Islet precursor cell (in vitro differentiated cells): ENCODE measurements at regions not wholly inside any gene's neighbourhood (a gene's known extent, or its start where the extent isn't known, plus 50 kb on each side); places are given as distances from the start of the nearest gene placed in this dataset.
"Not testable (repeated sequence)": the region's sequence is repeated elsewhere in the genome, so short reads cannot be mapped to it uniquely, and the experiment has no call there.

Experiments
- DNase-seq: peaks from one replicate; pipeline ENCODE4 v3.0.0-alpha.2; 2018

DNA sequence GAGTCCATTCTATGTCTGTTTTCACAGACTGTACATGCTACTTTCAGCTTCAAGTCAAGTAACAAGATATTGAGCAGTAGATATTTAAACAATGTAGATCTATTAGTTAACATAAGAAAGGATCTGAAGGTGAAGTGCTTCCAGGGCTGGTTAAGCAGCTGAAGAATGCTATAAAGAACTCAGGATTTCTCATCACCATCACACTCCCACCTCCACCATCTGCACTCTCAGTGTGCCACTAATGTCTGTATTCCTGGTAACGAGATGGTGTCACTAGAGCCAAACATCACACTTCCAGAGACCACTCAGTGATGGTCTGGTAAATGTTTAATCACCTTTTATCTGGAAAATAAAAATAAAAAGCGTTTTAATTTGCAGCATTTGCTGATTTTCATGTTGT lies 224.0 kb upstream of the FERD3L start:
- no peak for DNase-seq

DNA sequence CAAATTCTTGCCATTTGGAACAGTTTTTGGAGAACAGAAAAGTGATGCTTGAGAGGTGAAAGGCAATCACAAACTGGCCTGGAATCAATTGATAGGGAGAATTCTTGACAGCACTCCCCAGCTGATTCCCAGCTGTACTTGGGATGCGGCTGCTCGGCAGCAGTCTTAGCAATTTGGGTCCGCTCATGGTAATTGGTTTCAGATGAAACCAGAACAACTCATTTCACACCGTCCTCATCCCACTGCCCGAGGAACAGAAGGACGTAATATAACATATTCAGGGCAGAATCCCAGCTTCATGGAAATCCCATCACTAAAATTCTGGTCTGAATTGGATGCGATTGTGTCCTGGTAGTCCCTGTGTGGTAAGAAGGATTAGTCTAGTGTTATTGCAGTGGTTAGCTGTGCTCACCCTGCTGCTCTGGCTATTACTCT lies 223.3 kb upstream of the FERD3L start:
- DNase-seq = no peak

DNA sequence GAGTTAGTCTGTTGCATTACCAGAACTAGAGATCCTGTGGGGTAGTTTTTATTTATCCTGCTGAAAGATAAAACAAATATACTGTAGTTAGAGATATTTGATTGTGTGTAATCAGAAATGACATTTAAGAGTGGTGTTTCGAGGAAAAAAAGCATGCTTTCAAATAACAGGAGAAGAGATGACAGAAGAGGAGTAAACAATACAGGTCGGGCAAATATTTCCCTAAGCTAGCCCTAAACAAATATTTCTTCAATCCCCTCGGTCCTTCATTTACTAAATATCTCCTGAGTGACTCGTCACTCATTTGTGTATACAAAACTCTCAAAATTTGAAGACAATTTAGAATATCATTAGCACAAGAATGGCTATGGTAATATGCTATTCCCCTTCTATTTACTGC lies 219.7 kb upstream of the FERD3L start:
- no peak for DNase-seq

DNA sequence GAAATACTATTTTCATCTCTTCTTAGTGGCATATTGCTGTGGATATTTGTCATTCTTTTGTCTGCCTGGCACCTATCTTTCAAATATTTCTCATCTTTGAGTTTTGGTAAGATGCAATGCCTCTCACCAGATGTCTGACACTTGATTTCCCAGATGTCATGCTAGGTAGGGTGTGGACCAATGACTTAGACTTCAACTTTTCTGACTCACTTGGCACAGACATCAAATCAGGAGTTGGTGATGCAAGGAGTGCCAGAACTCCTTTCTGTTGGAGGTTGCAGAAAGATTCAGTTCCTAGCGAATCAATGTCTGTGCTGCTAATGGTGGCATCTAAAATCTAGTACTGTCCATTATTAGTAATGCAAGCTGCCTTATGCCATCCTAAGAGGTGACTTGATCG lies 216.9 kb upstream of the FERD3L start:
- no peak for DNase-seq

DNA sequence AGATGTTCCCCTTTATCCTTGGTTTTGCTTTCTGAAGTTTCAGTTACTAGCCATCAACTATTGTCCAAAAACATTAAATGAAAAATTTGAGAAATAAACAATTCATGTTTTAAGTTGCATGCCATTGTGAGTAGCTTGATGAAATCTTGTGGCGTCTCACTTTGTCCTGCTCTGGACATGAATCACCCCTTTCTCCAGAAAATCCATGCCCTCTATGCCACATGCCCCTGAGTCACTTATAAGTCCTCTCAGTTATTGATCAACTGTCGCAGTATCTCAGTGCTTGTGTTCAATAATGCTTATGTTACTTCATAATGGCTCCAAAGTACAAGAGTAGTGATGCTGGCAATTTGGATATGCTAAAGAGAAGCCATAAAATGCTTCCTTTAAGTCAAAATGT lies 208.0 kb upstream of the FERD3L start:
- DNase-seq = no peak

DNA sequence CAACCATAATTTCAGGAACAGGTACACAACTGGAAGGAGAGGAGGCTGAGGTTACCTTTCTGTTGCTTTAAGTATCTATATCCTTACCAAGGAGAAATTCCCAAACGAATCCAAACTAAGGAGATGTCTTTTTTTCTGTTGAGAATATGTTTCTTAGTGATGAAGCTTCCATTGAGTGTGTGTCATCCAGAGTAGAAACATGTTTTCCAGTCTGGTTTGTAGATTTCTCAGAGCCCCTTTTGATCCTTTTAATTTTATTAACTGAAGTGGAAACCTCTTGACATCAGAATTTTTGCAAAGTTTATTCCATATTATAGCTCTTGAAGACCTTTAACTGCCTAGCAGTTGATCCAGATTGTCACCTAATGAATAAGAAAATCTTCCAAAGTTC lies 207.1 kb upstream of the FERD3L start:
- no peak for DNase-seq

DNA sequence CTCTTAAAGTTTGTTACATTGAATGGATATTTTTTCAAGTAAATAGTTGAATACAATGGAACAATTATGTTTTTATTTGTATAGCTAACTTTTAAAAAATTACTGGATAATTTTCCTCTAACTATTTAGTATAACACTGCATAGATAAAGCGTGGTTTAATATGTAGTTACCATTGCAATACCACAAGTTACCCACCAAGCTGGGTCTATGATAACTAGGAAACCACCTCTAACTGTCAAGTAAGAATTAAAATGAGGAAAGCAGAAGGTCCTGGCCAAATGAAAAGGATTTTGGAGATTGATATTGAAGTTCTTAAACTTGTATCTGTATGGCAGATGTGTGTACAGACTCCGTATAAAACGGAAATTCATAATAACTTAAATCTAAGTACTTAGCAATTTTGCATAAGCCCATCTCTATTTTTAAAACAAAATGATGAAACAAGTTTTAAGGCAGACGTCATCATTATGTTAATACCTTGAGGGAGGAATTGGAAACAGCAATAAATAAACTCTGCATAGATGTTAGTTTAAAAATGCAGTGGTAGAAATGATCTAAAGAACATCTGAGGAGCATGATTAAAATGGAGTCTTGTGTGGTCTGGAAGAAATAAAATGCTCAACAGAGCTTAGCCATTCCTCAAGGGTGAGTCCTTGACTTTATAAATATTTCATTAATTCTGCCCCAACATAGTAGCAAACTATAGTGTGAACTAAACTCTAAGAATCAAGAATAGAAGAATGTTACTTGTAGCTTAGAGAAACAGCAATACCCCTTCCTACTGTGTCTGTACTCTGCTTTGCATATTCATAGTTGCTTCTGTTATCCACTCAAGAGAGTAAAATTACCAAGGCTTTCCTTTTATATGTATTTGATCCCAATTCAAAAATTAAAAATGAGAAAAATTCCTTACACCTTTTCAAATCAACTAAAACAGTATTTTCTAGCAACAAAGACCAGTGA lies 206.4 kb upstream of the FERD3L start:
- no peak for DNase-seq

DNA sequence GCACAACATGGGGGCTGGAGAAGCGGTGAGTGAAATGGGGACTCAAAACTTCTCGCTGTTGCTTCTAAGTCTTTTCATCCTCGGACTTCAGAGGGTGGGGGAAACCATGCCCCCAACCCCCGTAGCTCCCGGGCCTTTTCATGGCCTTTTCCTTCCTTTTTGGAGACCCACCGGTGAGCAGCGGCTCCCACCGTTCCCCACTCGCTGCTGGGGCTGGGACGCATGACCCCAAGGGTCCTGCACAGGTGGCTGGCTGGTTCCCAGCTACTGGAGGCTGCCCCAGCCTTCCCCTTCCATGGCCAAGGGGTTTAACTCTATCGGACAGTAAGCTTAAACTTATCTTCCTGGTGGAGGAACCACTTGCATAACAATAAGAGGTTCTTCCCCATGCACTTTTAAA lies 194.3 kb upstream of the FERD3L start:
- DNase-seq = no peak

DNA sequence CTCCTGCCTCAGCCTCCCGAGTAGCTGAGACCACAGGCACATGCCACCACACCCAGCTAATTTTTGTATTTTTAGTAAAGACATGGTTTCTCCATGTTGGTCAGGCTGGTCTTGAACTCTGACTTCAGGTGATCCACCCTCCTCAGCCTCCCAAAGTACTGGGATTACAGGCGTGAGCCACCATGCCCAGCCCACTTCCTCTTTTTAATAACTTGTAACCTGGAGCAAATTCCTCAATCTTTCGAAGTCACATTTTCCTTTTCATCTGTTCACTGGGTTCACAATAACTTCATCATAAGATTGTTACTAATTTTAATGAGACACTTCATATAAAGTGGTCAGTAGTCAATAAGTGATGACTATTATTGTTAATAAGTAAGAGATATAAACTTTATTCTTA lies 193.3 kb upstream of the FERD3L start:
- not testable (repeated sequence) for DNase-seq

DNA sequence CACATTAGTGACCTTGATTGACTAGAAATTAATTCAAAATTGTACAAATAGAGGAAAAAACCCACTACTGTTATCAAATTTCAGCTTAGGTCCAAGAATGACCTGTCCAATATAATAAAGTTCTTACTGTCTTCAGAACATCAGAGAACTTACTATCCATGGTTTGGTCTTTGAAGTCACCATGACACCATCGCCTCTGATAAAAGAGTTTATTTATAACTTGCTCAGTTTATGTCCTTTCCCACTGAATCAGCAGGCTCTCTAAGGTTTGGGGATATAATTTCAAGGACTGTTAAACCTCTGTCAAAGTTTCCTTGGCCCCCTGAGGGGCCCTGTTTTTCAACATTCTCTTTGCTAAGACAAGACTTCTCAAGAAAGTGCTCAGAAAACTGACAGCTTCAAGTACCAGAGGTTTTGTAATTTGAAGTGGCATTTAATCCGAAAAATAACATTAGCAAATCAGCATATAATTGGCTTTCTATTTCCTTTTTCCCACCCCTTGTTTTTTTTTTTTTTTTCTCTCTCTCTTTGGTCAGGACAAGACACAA lies 191.7 kb upstream of the FERD3L start:
- no peak for DNase-seq

DNA sequence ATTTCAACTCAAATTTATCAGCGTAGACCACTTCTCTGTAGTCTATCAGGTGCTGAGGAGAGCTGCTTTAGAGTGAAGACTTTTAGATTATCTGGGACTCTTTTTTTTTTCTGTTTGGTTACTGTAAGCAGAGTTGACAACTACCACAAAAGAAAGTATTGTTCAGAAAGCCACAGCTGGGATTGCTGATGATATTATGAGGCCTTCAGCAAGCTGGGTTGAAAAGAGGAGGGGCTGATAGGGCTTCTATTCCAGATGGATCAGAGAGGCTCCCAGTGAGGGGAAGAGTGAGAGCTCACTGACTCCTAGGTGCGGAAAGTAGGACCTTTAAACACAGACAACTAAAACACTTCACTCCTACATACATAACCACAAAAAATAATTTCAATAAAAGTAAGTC lies 188.5 kb upstream of the FERD3L start:
- no peak for DNase-seq

DNA sequence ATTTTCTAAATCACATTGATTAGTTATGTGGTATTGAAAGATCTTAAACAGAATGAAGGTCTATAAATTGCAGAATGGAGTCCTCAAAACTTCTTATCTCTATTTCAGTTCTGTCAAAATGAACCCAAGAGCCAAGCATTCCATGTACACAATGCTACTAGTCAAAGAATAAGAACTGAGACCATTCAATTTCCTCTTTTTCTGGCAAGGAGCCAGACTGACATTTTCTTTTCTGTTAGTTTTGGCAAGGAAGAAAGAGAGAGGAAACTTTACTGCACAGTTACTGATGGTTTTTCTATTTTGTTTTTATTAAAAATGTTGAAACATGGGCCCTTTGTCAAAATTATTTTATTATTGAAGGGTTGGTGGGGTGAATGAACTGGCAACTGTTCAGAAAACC lies 181.8 kb upstream of the FERD3L start:
- no peak for DNase-seq

DNA sequence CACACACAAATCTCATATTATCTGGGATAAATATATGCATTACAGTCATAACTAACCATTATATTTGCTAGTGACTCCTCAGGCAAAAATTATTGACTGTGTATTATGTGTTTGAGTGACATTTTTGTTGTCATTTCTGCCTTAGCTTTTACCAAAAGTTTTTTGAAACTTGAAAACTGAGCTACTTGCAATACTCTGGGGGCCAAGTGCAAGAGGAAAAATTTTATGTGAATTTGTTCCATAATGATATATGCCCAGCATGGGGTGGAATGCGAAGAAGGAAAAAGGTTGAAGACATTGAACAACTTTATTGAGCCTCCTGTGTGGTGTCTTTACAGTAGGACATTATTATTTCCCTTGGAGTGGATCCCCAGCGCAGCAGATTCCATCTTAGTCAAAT lies 176.8 kb upstream of the FERD3L start:
- DNase-seq = no peak

DNA sequence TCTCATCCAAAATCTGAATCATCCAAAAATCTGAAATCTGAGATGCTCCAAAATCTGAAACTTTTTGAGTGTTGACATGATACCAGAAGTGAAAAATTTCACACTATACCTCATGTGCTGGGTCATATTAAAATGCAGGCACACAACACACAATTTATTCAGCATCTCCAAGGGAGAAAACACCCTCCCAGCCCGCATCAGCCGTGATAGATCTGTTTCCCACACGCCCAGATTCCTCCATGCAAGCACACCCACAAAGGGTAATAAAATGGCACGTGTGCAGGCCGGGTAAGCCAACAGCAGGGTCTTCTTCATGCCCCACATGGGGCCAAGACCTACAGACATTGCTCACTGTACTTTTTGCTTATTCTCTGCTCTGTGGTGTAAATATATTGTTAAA lies 173.1 kb upstream of the FERD3L start:
- no peak for DNase-seq

DNA sequence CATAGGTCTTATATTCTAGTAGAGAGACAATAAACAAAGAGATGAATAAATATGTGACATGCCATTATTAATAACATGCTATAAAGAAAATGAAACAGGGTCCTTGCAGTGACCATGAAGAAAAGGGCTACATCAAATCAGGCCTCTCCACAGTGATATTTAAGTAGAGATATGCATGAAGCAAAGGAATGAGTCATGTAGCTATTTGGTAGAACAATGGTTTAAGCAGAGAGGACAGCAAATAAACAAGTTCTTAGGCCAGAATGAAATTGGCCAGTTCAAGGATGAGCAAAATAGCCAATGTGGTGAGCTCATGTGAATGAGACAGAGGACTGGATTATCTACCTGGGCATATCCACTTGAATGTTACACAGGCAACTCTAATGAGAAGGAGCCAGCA lies 172.2 kb upstream of the FERD3L start:
- no peak for DNase-seq

DNA sequence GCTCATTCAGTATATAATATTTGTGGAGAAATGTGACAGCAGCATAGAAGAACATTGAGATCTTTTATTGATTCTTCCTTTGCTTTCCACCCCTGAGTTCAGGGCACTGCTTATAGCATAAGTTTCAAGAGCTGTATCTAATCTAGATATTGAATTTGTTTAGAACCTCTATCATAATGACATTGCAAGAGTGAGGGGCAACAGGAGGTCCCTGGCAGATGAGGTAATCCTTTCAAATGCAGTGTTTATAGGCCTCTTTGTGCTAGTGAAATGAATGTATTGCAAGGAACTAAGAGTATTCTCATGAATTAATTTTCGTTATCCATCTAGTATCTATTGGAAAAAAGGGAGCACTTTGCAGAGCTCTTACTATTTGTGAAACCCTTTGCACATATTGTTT lies 167.2 kb upstream of the FERD3L start:
- no peak for DNase-seq

DNA sequence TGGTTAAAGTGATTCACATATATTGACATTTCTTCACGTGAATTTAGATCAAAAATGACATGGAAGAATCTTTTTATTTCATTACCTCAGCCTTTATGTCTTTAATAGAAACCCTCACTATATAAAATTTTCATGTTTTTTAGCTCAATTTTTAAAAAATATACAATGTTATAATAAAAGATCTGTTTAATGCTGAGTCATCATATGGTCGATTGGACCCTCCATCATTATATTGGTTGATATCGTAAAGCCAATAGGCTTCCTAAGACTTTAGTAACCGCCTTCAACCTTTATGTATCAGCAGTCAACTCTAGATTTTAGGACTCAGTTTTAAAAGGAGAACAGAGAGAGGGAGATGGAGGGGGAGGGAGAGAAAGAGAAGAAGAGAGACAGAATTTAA lies 162.3 kb upstream of the FERD3L start:
- DNase-seq = no peak

DNA sequence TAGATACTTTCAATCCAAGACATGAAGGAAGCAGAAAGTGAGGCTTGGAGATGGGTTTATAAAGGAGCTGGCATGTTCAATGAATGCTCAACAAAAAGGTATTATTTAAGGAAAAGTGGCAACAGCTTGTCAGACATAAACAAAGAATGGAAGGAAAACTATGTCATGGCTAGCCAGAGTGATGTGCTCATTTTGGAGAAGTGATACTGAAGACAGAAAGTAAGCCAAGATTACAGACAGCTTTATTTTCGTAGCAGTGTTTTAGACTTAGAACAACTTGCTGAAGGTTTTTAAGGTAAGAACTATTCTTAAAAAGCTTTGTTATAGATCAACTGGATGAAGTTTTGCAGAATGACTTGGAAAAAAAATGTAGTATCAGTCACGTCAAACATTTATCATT lies 160.5 kb upstream of the FERD3L start:
- DNase-seq = no peak

DNA sequence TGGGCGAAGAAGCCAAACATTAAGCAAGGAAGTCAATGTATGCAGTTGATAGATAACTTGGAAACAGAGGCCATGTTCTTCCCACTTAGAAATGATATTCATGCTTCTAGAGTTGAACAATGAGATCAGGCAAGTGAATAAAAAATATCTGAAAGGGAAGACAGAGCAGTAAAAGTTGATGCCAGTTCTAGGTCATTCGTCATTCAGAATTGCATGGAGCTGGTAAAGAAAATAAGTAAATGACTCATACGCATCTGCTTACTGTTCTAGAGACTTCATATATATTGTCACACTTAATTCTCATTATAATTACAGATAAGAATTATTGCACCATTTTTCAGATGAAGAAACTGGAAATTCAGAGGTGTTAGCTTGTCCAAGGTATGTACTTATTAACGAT lies 158.9 kb upstream of the FERD3L start:
- DNase-seq = no peak

DNA sequence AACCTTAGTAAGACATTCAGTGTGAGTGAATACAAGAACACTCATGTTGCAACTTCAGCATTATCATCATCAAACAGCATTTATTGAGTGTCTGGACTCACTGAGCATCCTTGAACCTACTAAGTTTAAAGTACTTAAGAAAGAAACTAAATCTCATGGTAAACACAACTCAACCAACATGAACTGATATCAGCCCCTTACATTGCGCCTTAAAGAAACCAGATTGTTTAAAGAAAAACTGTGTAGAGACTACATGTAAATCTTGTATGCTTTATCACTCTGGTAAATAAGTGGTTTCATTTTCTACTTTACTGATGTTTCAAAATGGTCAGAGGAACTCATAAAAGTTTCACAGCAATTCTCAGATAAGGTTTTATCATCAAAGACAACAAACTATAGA lies 157.5 kb upstream of the FERD3L start:
- no peak for DNase-seq

DNA sequence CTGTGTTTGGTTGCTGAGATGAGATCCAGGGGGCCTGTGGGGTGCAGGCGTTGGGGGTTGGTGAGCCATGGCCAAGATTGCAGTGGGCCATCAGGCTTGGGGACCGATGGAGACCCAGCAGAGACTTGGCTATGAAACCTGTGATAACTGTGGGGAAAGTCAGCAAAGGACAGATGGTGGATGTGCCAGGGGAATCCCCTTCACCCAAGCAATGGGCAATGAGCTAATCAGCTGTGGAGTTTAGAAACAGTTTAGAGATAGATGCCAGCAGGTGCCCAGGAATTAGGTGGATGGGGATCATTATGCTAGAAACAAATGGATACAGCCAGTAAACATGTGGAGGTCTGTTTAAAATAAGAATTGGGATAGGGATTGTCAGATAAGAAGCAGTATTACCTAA lies 151.4 kb upstream of the FERD3L start:
- DNase-seq = no peak

DNA sequence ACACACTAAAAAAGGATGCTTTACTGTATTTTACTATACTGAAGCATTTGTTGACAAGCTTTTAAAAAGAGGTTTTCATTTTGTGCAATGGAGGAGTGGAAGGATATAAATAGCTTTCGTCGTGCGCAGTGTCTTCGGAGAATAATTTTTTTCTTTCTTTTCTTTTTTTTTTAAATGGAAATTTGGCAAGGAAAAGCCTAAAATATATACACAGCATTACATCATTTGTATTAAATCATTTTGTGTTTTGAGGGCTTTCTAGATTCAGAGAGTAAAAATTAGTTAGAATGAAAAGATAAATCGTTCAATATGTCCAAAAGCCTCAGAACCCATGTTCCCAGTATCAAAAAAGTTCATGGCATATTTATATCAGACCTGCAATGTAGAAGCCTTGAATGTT lies 150.2 kb upstream of the FERD3L start:
- DNase-seq = no peak

DNA sequence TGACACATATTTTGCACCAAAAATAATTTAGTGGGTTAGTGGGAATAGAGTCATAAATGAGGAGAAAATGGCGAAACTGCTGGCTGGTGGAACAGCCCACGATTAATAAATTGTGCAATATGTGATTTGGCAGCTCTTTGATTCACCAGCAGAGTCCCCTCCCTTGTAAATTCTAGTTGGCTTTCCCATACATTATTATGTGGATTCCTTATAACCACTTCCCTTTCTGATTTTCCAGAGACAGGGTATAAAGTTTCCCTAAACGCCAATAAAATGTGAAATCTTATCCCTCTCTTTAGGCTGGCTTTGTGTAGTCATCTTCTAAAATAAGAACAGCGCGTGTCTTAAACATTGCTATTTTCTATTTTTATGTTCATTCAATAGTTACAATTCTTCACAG lies 149.4 kb upstream of the FERD3L start:
- DNase-seq = no peak

DNA sequence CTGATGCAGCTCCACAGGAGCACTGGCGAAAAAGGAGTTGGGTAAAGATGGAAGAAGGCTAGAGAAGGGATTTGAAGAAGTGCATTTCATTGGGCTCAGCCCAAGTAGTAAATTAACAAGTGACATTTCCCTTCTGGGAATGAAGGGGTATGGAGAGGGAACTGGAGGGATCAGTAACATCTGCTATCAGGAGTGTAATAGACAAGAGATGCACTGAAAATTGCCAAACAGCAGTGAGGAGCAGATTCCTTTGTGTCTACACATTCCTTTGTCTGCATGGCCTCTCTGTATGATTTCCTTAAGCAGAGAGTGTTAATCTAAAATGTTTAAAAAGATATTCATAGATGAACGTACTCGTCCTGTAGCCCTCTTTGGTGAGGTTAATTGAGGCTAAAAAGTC lies 148.2 kb upstream of the FERD3L start:
- no peak for DNase-seq

DNA sequence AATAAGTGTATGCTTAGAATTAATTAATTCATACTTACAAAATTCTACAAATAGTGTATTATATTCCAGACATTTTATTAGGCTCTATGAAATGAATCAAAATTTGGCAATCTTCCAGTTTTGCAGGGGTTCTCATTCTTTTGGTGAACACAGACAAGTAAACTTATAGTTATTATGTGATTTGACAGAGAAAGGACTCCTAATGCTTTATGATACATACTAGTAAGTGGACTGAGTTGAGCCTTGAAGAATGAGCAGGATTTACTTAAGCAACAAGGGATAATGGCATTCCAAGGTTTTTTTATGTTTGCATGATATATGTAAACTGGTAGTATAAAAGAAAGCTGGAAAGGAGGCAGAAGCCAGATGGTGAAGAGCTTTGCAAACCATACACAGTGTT lies 145.7 kb upstream of the FERD3L start:
- no peak for DNase-seq
